Renal cortical epithelial cell (primary cell): ENCODE measurements at regions not wholly inside any gene's neighbourhood (a gene's known extent, or its start where the extent isn't known, plus 50 kb on each side); places are given as distances from the start of the nearest gene placed in this dataset.

ENCODE experiments used
- DNase-seq: peaks from one replicate; pipeline ENCODE4 v3.0.0-alpha.2; 2011; ENCODE audit warnings: low read depth

DNA sequence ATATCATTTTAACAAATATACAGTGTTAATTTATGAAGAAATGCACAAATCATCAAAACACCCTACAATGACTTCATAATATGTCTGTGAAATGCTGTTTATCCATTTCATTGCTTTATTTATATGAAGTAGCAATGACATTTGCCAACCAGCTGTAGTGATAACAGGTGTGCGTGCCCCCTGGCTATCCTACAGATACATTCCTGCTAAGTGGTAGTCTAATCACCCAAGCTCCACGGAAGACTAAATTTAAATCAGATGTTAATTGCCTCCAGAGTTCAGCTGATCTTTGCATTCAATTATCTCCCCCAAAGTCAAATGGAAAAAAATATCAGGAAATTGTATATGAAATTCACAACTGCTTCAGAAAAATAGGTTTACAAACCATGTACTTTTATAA lies 1164.2 kb upstream of the LRRN3 start:
- DNase-seq: no peak

DNA sequence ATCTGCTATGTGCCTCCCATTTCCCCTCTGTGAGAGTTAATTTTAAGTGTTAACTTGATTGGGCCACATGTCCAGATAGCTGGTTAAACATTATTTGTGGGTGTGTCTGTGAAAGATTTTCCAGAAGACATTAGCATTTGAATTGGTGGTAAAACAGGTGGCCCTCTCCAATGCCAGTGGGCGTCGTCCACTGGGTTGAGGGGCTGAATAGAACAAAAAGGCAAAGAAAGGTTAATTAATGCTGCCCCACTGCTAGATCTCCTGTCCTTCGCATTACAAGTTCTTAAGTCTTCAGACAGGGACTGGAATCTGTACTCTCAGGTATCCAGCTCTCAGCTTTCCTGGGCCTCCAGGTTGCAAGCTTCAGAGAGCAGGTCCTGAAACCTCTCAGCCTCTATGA lies 1160.9 kb upstream of the LRRN3 start:
- no peak for DNase-seq

DNA sequence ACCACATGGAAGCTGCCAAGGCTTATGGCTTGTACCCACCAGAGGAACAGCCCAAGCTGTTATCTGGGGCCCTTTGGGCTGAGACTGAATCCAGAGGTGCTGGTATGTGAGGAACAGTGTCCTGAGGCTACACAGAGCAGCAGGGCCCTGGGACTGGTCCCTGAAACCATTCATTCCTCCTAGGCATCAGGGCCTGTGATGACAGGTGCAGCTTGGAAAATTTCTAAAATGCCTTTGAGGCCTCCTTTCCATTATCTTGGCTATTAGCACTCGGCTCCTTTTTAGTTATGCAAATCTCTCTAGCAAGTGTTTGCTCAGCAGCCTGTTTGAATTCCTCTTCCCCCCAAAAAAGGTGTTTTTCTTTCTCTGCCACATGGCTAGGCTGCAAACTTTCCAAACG lies 1151.7 kb upstream of the LRRN3 start:
- no peak for DNase-seq

DNA sequence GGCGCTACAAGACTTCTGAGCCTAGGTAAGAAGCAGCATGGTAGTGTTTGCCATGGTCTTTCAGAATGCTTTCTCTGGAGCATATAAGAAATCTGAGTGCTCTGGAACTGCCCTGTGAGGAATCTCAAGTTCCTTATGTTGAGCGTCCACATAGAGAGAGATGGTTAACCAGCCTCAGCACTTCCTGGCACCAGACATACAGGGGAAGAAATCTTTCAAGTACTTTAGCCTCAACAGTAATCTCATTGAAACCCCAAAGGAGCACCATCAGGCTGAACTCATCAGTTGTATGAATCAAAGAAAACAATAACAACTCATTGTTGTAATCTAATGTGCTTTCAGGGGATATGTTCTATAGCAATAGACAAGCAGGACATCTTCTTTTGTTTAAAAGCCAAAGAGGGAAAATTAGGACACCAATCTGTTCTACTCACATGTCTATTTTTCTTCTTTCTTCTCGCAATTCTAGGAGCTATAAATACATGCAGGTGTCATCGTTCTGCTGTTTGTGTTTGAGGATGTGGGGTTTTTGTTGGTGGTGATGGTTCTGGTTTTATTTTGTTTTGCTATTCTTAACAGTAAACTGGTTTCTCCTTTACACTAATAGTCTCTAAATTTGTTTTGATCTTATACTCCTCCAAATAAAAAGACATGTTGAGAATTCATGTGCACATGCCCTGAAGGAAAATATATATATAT lies 1145.0 kb upstream of the LRRN3 start:
- no peak for DNase-seq

DNA sequence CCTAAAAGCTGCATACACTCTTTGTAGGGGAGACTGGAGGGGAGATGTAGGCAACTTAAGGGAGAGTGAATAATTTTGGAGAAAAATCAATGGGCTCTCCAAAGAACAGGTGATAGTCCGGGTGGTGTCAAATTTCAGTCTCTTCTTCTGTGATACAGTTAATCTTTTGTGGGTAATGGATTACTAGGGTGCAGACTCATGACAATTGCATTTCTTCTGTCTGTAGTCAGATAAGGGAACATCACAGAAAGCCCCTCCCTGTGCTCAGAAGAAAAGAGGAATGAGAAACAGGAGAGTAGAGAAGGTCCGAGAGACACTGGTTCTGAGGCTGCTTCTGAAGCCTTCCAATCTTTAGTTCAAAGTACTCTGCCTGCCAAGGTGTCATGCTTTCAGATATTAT lies 1140.7 kb upstream of the LRRN3 start:
- peak; percentile 65 for DNase-seq

DNA sequence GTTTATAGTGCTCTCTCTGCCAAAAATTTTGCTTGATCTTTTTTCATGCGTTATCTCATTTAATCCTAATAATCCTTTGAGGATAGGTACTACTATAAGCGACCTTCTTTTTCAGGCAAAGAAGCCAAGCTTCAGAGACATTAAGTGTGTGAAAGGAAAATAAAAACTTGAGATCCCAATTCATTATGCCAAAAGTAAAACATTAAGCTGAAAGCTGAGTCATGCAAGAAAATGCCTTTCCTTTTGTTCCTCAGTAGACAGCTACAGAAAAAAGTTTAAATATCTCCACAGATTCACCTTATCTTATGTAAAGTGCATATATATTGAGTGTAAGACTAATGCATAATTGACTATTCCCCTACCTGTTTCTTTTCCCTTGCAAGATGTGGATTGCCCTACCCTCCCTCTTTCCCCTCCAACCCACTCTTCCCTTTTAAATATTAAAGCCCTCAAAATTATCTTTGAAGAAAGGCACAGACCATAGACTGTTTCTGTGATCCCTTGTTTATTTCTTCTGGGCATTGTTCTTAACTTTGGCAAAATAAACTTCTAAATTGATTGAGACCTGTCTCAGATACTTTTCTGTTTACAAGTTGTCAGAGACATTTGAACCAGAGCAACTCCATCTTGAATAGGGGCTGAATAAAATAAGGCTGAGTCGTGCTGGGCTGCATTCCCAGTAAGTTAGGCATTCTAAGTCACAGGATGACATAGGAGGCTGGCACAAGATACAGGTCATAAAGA lies 1139.9 kb upstream of the LRRN3 start:
- peak; percentile 83 for DNase-seq

DNA sequence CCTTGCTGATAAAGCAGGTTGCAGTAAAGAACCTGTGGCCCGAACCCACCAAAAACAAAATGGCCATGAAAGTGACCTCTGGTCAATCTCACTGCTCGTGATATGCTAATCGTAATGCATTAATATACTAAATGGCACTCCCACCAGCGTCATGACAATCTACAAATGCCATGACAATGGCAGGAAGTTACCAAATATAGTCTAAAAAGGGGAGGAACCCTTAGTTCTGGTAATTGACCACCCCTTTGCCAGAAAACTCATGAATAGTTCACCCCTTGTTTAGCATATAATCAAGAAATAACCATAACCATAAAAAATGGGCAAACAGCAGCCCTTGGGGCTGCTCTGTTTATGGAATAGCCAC lies 1139.4 kb upstream of the LRRN3 start:
- DNase-seq: no peak

DNA sequence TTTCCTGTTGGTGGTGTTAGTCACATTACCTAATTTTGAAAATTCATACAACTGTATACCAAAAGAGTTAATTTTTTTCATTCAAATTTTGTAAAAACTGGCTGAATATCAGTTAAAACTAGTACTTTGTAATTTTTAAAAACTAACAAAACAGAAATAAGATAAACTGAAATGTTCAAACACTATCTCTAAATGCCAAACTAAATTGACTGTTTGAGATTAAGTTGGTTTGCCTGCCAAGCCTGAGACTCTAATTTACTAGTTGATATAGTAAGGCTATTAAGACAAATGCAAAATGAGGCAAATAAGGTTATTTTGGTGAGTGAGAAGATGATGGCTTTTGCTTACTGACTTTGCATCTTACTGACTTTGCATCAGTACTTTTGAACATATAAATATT lies 1134.9 kb upstream of the LRRN3 start:
- DNase-seq: no peak

DNA sequence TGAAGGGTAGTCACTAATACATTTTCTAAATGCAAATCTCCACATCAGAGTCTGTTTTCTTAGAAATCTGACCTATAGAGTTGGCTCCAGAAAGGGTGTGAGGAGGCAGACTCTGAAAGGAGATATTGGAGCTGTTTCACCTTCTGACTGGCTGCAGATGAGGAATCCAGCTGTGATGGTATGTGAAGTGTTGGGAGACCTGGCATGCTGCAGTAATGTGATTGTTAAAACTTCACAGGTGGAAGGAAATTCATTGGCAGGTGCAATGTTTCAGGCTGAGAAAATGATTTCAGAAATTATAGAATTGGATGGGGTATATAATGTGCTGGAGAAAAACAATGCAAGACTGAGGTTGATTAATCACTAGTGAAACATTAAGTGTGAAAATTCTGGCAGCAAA lies 1134.0 kb upstream of the LRRN3 start:
- DNase-seq: no peak

DNA sequence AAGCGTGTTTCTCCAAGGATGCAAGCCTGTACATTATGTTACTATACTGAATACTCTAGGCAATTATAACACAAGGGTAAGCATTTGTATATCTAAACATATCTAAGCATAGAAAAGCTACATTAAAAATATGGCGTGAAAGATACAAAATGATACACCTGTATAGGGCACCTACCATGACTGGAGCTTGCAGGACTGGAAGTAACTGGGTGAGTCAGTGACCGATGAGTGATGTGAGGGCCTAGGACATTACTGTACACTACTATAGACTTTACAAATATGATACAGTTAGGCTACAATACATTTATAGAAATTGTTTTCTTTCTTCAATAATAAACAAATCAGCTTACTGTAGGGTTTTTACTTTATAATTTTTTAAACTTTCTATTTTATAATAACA lies 1127.2 kb upstream of the LRRN3 start:
- no peak for DNase-seq

DNA sequence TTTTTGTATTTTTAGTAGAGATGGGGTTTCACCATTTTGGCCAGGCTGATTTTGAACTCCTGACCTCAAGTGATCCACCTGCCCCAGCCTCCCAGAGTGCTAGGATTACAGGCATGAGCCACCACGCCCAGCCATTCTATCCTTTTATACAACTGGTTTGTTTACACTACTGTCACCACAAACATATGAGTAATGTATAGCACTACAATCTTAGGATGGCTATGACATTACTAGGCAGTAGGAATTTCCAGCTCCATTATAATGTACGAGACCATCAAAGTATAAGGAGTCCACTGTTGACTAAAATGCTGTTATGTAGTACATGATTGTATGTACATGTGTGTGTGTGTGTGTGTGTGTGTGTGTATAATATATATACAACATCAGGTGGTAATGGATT lies 1126.1 kb upstream of the LRRN3 start:
- no peak for DNase-seq

DNA sequence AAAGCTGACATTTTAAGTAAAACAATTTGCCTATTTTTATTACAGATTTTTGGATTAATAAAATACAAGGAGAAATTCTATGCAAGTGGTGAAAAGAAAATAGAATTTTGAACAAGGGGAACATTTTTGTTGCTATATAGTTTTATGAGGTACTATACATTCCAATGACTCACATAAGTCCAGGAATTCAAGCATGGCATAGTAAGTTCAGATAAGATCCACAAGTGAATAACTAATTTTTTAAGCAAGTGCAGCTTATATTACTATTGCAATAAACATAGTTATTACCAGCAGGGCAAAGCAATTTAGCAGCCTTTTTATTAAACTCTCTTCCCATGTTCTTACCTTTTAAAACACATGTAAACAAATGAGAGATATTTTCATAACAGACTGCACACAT lies 1123.5 kb upstream of the LRRN3 start:
- DNase-seq: no peak

DNA sequence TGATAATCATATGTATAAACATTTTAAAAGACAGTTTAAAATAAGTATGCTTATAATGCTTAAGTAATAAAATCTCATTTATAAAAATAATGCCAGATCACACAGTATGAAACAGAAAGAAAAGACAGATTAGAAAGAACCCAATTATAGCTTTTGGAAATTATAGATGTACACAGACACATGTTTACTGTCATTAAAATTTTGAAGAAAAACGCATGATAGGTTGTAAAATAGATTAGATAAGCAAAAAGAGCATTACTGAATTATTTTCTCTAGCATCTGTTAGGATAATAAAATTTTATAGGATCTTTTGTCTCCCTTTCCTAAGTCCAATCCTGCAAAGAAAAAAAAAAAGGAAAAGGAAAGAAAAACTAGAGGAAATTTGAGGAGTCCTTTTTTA lies 1107.3 kb upstream of the LRRN3 start:
- DNase-seq: no peak

DNA sequence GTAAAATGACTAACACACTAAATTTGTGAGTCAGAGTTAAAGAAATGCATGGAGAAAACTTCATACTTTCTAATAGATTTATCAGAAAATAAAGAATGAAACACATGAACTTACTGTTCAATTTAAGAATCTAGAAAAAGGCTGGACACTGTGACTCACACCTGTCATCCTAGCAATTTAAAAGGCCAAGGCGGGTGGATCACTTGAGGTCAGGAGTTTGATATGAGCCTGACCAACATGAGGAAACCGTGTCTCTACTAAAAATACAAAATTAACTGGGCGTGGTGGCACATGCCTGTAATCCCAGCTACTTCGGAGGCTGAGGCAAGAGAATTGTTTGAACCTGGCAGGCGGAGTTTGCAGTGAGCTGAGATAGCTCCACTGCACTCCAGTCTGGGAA lies 1106.2 kb upstream of the LRRN3 start:
- peak; percentile 66 for DNase-seq

DNA sequence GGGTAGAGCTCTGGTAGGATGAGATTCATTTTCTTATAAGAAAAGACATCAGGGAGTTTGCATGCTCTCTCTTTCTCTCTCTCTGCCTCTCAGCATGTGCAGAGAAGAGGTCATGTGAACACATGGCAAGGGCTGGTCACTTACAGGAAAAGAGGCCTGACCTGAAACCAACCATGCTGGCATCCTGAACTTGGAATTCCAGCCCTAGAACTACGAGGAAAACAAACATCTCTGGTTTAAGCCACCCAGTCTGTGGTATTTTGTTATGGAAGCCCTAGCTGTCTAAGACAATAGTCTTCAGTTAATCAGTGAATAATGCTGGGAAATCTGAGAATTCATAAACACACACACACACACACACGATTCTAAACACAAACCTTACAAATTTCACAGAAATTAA lies 1104.2 kb upstream of the LRRN3 start:
- peak; percentile 90 for DNase-seq

DNA sequence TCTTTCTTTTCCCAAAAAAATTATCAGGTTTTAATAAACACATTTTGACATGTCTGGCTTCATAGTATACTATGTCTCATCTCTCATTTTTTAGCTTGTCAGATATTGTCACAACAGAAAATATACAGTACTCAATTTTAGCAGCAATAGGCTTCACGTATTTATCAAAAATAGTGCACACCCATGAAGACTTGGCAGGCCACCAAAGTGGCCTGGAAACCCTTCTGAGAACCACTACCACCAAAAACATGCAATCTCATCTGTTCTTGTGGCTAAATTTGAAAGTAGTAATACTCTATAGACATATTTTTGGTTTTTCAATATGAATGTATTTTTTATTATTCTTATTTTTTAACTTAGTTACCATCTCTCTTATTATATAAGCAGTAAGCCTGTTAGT lies 1094.5 kb upstream of the LRRN3 start:
- DNase-seq: no peak

DNA sequence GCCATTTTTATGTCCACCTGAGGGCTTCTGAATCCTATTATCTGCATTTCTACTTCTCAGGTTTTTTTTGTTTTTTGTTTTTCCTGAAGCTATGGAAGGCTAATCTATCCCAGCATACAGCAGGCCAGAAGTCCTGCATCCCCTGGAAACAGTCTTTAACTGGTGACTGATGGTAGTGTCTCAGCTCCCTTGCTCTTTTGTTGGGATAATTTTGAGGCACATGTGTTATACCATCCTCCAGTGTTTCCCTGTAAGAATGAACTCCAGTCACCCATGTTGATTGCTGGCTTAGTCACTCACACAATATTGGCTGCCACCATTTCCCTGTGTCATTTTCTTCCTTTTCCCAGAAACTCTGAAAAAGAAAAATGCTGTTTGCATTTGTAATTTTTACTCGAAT lies 1094.0 kb upstream of the LRRN3 start:
- DNase-seq: no peak

DNA sequence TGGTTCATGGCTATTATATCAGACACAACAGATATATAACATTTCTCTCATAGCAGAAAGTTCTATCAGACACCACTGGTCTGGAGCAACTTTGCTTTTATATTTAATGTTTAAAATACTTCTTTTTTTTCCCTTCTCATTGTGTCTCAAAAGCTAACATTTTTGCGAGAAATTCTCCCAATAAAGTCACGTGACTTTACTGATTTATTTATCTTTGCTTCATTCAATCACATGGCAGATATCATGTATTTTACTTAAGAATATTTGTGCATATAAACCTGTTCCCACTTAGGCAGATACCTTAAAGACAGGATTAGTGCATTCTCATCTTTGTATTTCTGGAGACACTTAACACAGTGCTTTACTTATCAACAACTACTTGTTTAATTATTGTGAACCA lies 1093.1 kb upstream of the LRRN3 start:
- DNase-seq: no peak

DNA sequence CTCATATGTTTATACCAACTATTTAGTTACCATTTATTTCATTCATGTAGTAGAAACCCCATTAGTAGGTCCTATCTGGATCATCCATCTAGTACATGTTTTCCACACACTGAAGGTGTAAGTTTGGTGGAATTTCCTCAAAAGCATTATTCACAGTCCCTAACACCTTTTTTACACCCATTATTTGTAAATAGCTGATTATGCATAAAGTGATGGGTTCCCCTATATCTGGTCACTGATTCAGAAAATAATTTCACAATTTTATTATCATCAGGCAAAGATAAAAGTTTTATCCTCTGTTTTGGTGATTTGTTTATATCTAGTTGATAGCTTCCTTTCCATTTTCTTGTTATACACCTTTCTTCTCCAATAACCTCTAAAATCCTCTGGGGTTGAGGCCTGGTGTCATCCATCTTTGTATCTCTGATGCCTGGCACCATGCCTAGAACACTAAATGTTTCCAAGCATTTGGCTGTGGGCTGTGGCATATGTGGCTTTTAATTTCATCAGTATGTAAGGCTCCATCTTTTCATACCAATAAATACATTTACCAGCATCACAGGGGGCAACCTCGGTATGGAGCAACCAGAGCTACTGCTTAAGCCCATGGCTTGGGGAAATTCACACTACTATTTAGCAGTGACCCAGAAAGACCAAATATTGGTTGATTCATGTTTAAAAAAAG lies 1089.5 kb upstream of the LRRN3 start:
- no peak for DNase-seq

DNA sequence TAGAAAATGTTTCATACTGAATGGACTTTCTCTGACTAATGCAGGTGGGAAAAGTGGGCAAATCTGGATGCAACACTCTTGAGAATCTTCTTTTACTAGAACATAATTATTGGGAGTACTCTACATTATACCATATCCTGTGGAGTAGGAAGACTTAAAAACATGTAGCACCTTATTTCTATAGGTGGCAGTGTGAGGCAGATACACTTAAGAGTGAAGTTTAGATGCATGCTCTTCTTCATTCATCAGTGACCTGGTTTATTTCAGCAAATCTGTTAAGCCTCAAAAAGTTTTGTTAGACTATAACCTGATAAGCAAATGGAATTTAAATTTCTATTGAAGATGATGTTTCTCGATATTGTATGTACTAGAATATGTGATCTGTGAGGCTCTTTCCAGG lies 1087.1 kb upstream of the LRRN3 start:
- no peak for DNase-seq

DNA sequence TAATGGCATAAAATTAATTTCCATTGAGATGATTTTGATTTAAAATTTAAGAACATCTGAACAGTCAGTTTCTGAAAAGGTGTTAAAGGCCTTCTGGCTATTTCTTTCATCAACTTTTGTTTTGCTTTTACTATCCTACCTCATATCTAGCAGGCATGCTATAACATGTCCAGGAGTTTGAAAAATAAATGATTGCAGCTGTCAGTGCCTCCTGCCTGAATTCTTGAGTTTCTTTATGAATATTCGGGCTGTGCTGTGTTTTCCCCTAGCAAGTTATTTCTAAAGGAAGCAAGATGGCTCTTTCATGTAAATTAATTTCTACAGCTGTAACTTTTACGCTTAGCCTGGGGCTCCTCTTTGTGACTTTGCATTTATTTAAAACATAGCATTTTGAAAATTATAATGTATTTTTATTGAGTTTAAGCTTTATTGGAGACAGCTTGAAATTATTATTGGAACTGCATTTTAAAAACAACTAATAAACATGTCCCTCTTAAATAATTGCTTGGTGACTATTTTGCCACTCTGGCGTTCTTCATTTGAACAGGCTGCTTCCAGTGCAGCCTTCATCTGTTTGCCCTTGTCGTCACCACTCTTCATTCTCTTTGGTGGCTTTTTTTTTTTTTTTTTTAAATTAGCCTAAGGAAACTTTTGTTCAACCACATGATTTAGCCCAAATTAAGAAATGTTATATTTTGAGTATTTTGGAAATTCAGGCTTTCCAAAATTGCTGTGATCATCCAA lies 1083.4 kb upstream of the LRRN3 start:
- no peak for DNase-seq

DNA sequence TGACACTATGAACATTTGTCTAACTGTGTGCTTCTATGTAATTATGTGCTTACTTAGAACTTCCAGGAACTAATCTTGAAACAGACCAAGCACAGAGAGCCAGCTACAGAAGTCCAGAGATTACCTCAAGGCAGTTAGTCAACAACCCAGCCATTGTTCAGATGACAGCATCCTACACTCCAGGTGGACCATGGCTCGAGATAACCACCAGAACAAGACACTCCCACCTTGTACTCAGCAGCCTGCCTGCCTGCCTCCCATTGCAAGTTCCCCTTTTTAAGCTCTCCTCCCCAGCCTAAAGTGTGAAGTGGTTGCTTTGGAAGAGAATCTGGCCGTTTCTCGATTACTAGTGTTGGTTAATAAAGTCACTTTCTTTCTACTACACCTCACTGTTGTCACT lies 1080.6 kb upstream of the LRRN3 start:
- DNase-seq: no peak

DNA sequence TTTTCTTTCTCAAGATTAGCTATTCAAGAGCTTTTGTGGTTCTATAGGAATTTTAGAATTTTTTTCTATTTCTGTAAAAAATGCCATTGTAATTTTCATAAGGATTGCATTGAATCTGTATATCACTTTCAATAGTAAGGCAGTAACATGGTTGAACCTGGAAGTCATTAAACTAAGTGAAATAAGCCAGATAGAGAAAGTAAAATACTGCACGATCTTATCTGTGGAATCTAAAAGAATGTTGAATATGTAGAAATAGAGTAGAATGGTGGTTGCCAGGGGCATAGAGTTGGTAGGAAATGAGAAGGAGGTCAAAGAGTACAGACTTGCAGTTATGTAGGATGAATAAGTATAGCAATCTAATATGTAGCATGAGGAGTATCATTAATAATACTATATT lies 1073.5 kb upstream of the LRRN3 start:
- no peak for DNase-seq
